C4-2B (cell line): ENCODE measurements at regions not wholly inside any gene's neighbourhood (a gene's known extent, or its start where the extent isn't known, plus 50 kb on each side); places are given as distances from the start of the nearest gene placed in this dataset.

Experiments used
- H3K27ac ChIP-seq: fragments of 450-650 bp; 2 replicates; pipeline ENCODE4 v1.5.1; 2017
- ZFX ChIP-seq: fragments of 450-650 bp; IDR thresholded peaks from 2 replicates; pipeline ENCODE4 v1.6.1; 2017
- TF ChIP-seq, protein P1 (sequence below): fragments of 450-650 bp; conservative IDR thresholded peaks from 2 replicates; pipeline ENCODE4 v1.5.1; 2017; ENCODE audit warnings: mild to moderate bottlenecking

DNA sequence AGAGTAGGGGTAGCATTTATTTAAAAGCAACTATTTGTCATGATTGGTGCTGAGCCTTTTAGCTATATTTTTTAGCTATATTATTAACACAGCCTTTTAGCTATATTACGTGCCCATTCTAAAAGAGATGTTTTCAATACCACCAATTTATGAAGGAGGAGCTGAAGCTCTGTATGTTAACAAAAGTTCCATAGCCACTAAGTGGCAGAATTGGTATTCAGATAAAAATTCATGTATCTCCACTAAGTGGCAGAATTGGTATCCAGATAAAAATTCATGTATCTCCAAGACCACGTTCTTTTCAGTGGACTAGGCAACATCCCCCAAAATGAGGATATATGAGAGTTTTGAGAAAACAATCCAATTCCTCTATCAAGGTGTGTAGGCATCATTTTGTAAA, 268.6 kb downstream of the HGF start:
- no peak overlapping the region for H3K27ac ChIP-seq
- TF ChIP-seq, protein P1, sequence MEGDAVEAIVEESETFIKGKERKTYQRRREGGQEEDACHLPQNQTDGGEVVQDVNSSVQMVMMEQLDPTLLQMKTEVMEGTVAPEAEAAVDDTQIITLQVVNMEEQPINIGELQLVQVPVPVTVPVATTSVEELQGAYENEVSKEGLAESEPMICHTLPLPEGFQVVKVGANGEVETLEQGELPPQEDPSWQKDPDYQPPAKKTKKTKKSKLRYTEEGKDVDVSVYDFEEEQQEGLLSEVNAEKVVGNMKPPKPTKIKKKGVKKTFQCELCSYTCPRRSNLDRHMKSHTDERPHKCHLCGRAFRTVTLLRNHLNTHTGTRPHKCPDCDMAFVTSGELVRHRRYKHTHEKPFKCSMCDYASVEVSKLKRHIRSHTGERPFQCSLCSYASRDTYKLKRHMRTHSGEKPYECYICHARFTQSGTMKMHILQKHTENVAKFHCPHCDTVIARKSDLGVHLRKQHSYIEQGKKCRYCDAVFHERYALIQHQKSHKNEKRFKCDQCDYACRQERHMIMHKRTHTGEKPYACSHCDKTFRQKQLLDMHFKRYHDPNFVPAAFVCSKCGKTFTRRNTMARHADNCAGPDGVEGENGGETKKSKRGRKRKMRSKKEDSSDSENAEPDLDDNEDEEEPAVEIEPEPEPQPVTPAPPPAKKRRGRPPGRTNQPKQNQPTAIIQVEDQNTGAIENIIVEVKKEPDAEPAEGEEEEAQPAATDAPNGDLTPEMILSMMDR = peak; percentile 21; the same call in 1 of the 2 replicates
- no peak for TF ChIP-seq ZFX

DNA sequence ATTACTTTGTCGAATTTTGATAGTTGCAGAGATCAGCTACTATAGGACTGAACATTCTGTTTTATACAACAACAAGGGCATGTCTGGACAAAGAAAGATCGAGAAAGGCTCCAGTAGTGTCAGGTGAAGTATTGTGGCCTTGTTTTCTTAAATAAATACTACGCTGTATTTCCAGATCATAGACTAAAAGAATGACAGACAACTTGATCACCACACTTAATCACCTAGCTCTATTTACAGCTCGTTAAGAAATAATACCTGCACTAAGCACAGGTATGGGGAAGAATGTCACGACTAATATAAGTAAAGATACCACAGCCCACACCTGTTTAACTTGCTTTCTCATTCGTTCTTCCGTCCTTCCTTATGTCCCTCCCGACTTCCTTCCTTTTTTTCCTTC, 269.2 kb downstream of the HGF start:
- TF ChIP-seq ZFX = no peak
- TF ChIP-seq, protein P1 = no peak
- H3K27ac ChIP-seq = no peak overlapping the region

DNA sequence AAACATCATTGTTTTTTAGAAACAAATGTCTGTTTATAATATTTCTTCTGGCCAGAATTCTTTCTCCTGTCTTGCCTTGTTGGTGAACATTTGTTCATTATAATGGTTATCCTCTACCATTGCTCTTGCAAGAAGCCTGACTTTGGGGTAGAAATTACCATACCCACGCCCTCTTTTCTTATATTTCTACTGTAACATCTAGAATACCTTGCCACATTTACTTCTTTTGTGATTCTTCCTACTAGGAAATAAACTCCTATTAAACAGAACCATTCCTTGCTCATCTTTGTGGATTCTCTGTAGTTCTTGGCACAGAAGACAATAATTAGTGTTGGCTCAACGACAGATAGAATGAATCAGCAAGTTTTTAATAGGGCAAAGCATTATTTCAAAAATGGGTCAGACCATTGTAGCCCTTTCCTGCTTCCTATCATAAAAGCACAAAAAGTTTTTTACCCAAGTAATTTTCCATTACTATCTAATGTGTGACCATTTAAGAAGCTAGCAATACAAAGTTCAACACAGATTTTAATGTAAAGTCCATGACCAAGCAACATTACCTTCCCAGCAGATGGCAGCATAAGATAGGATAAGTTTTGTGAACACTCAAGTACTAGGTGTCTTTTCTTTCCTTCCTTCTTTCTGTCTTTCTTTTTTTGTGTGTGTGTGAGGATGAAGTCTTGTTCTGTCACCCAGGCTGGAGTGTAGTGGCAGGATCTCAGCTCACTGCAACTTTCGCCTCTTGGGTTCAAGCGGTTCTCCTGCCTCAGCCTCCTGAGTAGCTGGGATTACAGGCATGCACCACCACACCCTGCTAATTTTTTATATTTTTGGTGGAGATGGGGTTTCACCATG, 270.4 kb downstream of the HGF start:
- TF ChIP-seq, protein P1 = peak; percentile 83
- TF ChIP-seq ZFX = no peak
- H3K27ac ChIP-seq = peak overlapping the region; percentile 41

DNA sequence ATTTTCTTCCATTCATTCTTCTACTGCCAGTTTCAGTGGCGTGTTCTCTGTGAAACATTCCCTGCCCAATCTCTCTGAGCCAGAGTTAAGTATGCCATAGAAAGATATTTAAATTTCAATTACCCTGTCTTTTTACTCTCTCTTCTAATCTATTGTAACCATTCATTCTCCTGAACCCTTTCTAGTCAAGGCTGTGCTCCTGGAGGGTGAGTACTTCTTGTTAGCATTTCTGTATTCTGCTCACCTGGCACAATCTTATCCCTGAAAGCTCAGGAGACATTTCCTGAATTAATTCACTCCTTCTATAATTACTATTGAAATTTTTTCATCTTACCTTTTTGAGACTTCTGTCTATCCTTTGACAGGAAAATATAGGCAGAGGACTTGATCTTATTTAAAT, 271.7 kb downstream of the HGF start:
- no peak overlapping the region for H3K27ac ChIP-seq
- TF ChIP-seq, protein P1 = no peak
- TF ChIP-seq ZFX = no peak

DNA sequence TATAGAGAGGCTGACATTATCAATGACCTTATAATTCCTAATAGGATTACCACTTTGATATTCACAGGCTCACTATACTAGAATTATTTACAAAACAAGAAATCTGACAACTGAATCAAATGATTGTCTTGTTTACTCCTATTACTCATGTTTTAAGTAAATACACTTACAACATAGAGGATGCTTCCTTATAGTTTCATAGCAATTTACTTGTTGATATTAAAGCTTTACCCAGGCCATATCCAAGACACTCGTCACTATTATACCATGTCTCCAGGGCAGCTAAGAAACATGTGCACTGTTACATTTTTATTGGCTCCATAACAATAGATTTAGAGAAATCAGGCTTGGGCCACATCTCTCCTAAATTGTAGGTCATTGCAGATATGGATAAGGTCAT, 276.9 kb downstream of the HGF start:
- no peak overlapping the region for H3K27ac ChIP-seq
- TF ChIP-seq, protein P1 = no peak
- no peak for TF ChIP-seq ZFX

DNA sequence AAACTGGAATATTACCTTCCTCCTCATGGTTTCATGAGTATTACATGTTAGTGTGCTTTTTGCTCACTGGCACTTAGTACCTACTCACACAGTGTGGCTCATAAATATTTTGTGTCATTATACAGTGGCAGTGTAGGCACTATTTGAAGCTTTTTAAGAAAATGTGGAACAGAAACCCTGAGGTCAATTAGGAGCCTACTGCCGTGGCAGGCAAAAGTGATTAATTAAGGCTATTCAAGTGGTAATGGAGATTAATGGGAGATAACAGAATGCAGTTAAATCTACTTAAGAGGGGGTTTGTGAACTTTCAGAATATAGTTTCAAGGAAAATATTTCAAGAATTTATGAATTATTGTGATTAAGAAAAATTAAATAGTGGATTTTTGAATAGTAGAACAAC, 277.6 kb downstream of the HGF start:
- TF ChIP-seq ZFX = no peak
- TF ChIP-seq, protein P1 = no peak
- H3K27ac ChIP-seq = no peak overlapping the region

DNA sequence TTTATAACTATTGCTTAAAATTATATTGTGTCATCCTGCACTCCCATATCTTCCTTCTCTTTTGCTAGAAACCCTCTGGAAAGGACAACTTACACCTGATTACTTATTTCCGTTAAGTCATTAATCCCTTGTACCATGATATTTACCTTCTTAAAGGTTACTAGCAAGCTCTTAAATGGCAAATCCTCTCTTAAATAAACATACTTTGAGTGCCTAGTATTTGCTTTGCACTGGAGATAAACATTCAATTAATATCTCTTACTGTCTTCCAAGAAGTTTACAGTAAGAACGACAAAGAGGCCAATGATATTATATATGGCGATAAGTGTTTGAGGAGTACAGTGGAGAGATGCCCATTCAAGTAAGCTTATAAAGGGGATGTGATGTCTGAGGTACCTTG, 278.3 kb downstream of the HGF start:
- TF ChIP-seq, protein P1 = no peak
- TF ChIP-seq ZFX = no peak
- H3K27ac ChIP-seq = no peak overlapping the region
